Esophagus mucosa (tissue), 1 donor: ENCODE measurements at regions not wholly inside any gene's neighbourhood (a gene's known extent, or its start where the extent isn't known, plus 50 kb on each side); places are given as distances from the start of the nearest gene placed in this dataset.

Experiments
- ATAC-seq: fragments of 200-7000 bp; cut with Tn5 transposase; one replicate; pipeline ENCODE4 v1.9.1; 2020
- donor health status: DM: yes; HTN: yes; CAD: no.

- no peak for ATAC-seq
Measured at GRCh38 chr1:221381910-221382623, 359.8 kb downstream of the DUSP10 start.

GRCh38 chr1:221392453-221392852 lies 349.4 kb downstream of the DUSP10 start:
- peak; percentile 72 for ATAC-seq

DNA sequence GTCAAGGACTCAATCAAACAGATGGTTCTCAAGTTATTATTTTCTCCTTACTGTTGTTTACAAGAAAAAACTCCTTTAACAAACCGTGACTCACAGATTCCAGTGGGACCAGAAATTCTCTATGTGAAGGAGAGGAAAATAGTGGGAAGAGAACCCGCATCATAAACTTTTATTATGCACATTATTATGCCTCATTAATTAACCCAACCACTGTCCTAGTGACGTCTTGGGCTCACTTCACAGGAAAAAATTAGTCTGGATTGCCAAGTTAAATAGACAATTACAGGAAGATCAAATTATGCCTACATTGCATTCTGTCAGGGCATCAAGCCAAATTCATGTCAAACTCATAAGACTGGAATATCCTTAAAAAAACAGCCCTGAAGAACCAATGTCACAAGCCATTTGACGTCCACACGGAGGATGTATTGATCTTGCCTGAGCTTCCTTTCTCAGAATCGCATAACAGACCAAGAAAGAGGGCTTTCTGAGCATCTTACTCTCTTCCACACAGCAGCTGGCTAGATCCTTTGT lies 347.8 kb downstream of the DUSP10 start:
- ATAC-seq, result no peak

- ATAC-seq, result no peak
Measured at GRCh38 chr1:221396526-221396925, 345.4 kb downstream of the DUSP10 start.

- no peak for ATAC-seq
Measured at GRCh38 chr1:221397141-221397540, 344.7 kb downstream of the DUSP10 start.

DNA sequence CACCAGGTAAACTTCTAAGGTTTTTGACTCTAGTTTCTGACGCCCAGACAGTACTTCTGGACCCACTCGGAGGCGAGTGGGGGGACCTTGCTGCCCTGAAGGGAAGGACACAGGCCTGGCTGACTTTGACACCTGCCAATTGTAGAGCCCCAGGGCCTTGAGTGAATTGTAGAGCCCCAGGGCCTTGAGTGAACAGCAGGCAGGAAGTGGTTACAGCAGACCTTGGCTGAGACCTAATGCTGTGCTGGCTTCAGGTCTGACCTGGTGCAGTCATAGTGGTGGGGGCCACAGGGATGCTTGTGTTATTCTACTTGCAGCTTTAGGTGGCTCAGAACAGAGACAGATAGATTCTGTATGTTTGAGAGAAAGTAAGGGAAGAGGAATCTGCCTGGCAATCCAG lies 344.3 kb downstream of the DUSP10 start:
- no peak for ATAC-seq

DNA sequence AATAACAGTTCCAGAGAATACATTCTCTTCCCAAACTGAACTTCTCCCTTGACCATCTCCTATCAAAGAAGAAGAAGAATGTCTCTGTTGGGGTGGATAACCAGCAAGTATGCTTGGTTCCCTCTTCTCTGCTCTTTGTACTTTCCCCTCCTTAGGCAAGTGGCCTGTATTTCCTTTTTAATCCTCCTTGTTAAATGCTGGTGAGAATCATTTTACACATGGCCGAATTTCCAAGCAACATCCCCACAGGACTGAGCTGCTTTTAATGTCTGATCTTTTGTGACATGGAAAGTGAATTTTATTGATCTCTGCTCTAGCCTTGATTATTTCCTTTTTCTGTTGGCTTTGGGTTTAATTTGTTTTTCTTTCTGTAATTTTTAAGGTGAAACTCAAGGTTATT lies 336.7 kb downstream of the DUSP10 start:
- ATAC-seq, result no peak

- ATAC-seq, result no peak
Measured at GRCh38 chr1:221408117-221408803, 333.6 kb downstream of the DUSP10 start.

DNA sequence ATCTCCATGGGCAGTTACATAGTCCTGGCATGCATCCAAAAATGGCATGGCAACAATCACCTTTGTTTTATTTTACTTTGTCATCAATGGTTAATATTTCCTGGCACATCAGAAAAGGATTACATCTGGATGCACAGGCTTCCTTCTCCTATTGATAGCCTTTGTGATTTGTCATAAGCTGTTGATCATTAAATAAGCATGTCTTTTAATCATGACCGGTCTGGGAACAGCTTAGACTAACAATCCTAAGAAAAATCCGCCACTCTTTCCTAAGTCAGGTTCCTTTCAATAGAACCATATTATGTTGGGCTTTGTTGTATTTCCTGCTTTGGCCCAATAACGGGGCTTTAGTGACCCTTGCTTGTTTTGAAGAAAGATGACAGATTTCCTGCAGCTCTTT lies 330.6 kb downstream of the DUSP10 start:
- ATAC-seq, result no peak

GRCh38 chr1:221414772-221415539 lies 326.9 kb downstream of the DUSP10 start:
- ATAC-seq, result no peak

- ATAC-seq, result no peak
Measured at GRCh38 chr1:221415651-221416050, 326.2 kb downstream of the DUSP10 start.

DNA sequence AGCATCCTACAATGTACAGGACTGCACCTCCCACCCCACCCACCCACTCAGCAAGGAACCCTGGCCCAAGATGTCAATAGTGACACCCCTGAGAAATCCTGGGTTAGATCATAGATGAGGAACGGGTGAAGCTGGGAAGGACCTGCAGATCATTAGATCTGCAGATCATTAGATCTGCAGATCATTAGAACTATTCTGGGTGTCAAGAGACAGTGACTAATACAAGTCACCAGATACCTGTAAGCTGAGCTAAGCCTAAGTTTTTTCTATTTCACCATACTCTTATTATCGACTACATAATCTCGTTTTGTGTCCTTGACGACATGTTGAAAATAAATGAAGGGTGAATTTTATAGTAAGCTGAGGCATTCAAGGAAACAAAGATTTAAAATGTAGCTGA lies 325.7 kb downstream of the DUSP10 start:
- no peak for ATAC-seq

DNA sequence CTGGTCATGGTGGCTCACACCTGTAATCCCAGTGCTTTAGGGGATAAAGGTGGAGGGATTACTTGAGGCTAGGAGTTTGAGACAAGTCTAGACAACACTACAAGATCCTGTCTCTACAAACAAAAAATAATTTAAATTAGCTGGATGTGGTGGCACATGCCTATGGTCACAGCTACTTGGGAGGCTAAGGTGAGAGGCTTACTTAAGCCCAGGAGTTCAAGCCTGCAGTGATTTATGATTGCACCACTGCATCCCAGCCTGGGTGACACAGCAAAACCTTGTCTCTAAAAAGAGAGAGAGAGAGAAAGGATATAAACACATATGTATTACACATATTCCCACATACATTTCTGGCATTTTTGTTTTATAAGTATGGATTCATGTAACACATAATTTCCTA lies 325.2 kb downstream of the DUSP10 start:
- ATAC-seq, result peak; percentile 76

DNA sequence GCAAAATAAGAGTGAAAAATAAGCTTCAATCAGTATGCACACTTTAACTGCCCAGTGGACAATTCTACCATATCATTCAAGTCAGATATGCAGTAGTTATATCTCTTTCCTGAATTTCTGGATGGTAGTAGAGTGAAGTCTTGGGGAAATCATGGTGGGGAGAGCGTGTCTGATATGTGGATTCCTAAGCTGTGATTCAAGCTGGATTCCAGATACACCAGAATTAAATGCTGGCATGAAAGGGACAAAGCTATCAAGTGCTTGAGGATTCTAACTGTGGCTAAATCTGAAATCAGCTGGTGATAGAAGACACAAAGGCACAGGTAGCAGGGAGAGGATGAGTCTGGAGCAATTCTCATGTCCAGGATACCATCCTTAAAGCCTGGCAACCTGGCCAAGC lies 323.5 kb downstream of the DUSP10 start:
- no peak for ATAC-seq

GRCh38 chr1:221419513-221420095 lies 322.3 kb downstream of the DUSP10 start:
- ATAC-seq, result peak; percentile 90

DNA sequence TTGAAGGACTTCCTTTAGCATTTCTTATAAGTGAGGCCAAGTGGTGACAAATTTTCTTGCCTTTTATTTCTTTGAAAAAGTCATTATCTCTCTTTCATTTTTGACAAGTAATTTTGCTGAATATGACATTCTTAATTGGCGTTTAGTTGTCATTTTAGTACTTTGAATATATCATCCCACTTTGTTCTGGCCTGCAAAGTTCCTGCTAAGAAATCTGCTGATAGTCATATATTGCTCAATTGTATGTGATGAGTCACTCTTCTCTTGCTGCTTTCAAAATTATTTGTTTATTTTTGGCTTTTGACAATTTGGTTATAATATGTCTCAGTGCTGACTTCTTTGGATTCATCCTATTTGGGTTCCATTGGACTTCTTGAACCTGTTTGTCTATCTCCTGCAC lies 312.6 kb downstream of the DUSP10 start:
- ATAC-seq, result no peak

GRCh38 chr1:221430152-221430960 lies 311.5 kb downstream of the DUSP10 start:
- peak; percentile 56 for ATAC-seq

GRCh38 chr1:221431068-221431651 lies 310.7 kb downstream of the DUSP10 start:
- no peak for ATAC-seq

DNA sequence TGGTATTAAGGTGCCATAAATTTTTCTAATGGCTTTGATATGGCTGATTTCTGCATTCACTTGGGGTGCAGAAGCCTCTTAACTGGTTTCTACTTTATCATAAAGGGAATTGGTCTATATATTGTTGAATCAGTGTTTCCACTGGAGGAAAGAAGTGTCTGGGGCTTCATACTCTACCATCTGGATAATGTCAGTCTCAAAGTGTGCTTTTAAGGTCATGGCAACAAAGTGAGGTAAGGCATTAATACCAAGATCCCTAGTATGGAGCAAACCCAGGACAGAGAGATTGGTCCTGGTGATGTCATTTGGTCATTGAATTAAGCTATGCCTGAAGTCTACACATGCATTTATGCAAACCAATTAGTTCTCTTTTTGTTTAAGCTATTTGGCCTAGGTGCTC lies 309.9 kb downstream of the DUSP10 start:
- no peak for ATAC-seq

- peak; percentile 65 for ATAC-seq
Measured at GRCh38 chr1:221435504-221435904, 306.4 kb downstream of the DUSP10 start.

DNA sequence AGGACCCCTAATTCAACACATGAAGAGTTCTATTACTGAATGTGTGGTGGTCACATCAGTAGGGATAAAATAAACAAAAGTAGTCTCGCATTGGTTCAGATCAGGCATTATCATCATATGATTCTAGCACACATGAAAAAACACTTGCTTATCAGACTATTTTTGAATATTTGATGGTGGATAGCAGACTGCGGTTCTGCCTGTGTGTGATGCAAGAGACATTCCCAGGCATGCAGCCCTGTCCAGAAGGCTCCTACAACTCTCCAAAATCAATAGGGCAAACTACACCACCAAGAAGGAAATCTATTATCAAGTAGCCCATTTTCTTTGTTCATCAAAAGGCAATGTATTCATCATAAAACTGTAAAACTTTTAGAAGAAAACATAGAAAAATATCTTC lies 304.7 kb downstream of the DUSP10 start:
- no peak for ATAC-seq

GRCh38 chr1:221437926-221438325 lies 304.0 kb downstream of the DUSP10 start:
- ATAC-seq, result no peak
